Esophagus squamous epithelium (tissue), 4 donors: ENCODE measurements at regions not wholly inside any gene's neighbourhood (a gene's known extent, or its start where the extent isn't known, plus 50 kb on each side); places are given as distances from the start of the nearest gene placed in this dataset.

Experiments used
- POLR2A ChIP-seq, 4 donors: fragments of 450-650 bp; IDR thresholded peaks; one replicate each; pipeline ENCODE4 v1.6.1; 2017; ENCODE audit warnings: antibody characterized with exemption in 4 of 4, mild to moderate bottlenecking in 4 of 4, moderate library complexity in 3 of 4
- TF ChIP-seq, protein P1 (sequence below), 6 experiments: fragments of 450-650 bp in 4 of 6; fragments of 200-600 bp in 2 of 6; sonication (generic) in 2 of 6; IDR thresholded peaks; one replicate each; pipeline ENCODE4 v1.5.1; 2016 to 2019; ENCODE audit warnings: antibody characterized with exemption in 6 of 6, mild to moderate bottlenecking in 4 of 6, moderate library complexity in 4 of 6

- TF ChIP-seq, protein P1, sequence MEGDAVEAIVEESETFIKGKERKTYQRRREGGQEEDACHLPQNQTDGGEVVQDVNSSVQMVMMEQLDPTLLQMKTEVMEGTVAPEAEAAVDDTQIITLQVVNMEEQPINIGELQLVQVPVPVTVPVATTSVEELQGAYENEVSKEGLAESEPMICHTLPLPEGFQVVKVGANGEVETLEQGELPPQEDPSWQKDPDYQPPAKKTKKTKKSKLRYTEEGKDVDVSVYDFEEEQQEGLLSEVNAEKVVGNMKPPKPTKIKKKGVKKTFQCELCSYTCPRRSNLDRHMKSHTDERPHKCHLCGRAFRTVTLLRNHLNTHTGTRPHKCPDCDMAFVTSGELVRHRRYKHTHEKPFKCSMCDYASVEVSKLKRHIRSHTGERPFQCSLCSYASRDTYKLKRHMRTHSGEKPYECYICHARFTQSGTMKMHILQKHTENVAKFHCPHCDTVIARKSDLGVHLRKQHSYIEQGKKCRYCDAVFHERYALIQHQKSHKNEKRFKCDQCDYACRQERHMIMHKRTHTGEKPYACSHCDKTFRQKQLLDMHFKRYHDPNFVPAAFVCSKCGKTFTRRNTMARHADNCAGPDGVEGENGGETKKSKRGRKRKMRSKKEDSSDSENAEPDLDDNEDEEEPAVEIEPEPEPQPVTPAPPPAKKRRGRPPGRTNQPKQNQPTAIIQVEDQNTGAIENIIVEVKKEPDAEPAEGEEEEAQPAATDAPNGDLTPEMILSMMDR (IDR thresholded peaks at IDR 0.05) = no peak
- no peak for TF ChIP-seq POLR2A (IDR thresholded peaks at IDR 0.05)
These were observed 324.6 kb upstream of the TBC1D5 start for GRCh38 chr3:18066899-18067582.
